Omental fat pad (tissue), 3 donors: ENCODE measurements at regions not wholly inside any gene's neighbourhood (a gene's known extent, or its start where the extent isn't known, plus 50 kb on each side); places are given as distances from the start of the nearest gene placed in this dataset.

ENCODE experiments used
- ATAC-seq: fragments of 150-250 bp; one replicate; pipeline ENCODE4 v1.9.1; 2016; ENCODE audit warnings: mild to moderate bottlenecking, moderate library complexity; ENCODE audit not compliant: low FRiP score
- DNase-seq: peaks from one replicate; pipeline ENCODE4 v3.0.0-alpha.2; 2019; ENCODE audit warnings: low spot score
- TF ChIP-seq, protein P1 (sequence below), 3 donors: fragments of 450-650 bp; IDR thresholded peaks; one replicate each; pipeline ENCODE4 v1.5.1; 2016 to 2017; ENCODE audit warnings: antibody characterized with exemption in 3 of 3, mild to moderate bottlenecking in 3 of 3, moderate library complexity in 2 of 3

DNA sequence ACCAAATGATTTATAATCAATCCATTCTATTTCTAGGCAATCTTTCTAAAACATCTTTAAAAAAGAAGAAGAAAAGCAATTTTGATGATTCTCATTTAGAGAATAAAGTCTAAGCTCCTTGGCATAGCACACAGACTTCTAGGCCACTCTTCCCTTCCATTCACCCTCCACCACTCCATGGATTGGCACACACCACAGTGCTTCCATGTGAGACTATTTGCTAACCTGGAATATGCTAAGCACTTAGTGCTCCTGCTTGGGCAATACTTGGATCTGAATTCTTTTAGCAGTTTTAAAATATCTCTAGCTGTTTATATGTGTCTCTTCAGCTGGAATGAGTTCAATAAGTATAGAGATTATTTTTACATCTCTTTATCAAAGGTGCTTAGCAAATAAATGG is 177.6 kb upstream of the FBXL7 start:
- TF ChIP-seq, protein P1, sequence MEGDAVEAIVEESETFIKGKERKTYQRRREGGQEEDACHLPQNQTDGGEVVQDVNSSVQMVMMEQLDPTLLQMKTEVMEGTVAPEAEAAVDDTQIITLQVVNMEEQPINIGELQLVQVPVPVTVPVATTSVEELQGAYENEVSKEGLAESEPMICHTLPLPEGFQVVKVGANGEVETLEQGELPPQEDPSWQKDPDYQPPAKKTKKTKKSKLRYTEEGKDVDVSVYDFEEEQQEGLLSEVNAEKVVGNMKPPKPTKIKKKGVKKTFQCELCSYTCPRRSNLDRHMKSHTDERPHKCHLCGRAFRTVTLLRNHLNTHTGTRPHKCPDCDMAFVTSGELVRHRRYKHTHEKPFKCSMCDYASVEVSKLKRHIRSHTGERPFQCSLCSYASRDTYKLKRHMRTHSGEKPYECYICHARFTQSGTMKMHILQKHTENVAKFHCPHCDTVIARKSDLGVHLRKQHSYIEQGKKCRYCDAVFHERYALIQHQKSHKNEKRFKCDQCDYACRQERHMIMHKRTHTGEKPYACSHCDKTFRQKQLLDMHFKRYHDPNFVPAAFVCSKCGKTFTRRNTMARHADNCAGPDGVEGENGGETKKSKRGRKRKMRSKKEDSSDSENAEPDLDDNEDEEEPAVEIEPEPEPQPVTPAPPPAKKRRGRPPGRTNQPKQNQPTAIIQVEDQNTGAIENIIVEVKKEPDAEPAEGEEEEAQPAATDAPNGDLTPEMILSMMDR (IDR thresholded peaks at IDR 0.05), result no peak
- no peak for DNase-seq
- no peak for ATAC-seq

DNA sequence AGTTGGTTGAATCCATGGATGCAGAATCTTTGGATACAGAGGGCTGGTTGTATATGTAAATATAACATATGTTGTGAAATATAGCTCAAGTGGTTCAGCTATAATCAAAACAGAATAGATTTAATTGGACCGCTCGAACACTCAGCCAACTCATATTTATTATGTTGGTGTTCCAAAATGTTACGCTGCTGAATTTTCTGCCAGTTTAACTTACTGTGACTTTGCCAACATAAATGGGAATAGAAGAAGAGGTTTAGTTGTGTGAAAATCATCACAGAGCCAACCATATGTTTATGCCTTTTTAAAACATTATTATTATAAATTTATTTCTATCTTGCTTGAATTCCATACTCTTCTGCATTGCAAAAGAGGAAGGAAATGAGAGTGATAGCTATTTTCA is 178.2 kb upstream of the FBXL7 start:
- TF ChIP-seq, protein P1 (IDR thresholded peaks at IDR 0.05), result no peak
- DNase-seq (no peak), ATAC-seq (no peak)

DNA sequence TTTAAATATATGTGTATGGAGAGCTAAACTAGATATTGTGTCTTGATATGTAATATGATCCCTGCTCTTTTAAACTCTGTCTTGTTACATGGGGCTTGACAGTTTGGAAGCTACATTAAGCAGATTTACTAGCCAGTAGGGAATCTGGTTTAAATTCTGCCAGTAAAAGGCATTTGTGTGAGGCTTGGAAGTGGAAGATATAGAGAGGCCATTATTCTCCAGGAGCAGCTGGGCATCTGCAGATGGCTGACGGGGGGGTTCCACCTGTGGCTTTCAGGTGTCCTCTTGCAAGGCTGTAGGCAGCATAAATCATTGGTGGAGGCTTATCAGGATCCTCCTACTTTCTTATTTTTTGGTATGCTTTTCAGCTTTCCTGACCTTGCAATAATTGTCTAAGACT is 179.1 kb upstream of the FBXL7 start:
- DNase-seq, result no peak
- ATAC-seq, result no peak
- TF ChIP-seq, protein P1 (IDR thresholded peaks at IDR 0.05), result no peak

DNA sequence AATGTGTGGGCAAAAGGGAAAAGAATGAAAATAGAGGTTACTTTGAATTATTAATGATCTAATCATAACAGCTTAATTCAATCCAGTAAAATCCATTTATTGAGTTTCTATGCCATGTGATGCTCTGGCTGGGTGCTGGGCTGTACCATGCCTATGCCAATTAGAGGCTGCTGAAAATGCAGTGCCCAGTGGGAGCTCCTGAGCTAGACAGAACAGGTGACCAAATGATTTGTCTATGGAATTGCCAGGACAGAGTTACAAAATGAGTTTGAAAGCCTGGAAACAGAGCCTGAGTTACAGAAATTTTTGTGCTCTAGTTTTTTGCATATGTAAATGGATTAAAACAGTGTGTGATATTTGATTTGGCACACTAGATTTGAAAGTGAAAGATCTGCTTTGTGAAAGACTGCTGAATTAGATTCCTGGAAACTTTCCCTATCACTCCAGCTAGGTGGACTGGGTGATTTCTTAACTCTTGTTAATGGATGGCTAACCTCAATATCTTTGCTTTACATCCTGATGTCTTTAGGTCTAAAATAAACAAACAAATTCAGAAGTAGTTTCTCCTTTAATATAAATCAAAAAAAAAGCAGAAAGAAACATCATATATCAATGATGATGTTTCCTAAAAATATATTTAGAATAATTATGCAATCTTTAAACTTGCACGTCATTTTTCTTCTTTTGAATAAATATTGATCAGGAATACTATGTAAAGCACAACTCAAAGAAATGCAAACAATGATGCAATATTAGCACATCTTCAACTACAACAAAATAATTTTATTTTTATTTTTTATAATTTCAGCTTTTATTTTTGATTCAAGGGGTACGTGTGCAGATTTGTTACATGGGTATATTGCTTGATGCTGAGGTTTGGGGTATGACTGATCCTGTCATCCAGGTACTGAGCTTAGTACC is 194.8 kb upstream of the FBXL7 start:
- ATAC-seq (no peak), DNase-seq (no peak)
- TF ChIP-seq, protein P1 (IDR thresholded peaks at IDR 0.05), result no peak

DNA sequence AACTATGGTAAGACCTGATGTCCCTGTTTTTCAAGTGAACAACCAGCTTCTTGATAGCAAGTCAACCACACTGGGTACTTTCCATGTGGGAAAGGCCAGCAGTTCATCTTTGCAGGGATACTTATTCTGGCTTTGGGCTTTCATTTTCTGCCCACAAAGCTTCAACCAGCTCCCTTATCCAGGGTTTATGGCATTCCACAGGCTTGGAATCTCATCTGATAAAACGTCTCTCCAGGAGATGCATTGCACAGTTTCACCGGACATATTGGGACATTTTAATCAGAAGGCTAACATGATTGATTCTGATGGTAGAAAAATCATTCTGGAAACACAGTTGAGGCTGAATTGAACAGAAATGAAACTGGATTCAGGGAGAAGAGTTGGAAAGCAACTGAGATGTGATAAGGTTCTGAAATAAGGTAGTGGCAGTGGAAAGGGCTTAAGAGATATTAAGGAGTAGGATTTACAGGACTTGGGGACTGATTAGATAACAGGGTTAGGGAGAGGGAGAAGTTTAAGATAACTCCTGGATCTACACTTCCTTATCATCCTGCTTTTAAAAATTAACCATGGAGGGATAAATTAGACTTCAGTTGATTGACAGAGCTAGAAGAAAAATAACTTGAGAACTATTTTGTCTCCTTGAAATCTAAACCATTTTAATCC is 195.8 kb upstream of the FBXL7 start:
- DNase-seq, result no peak
- TF ChIP-seq, protein P1 (IDR thresholded peaks at IDR 0.05), result no peak
- ATAC-seq, result no peak

DNA sequence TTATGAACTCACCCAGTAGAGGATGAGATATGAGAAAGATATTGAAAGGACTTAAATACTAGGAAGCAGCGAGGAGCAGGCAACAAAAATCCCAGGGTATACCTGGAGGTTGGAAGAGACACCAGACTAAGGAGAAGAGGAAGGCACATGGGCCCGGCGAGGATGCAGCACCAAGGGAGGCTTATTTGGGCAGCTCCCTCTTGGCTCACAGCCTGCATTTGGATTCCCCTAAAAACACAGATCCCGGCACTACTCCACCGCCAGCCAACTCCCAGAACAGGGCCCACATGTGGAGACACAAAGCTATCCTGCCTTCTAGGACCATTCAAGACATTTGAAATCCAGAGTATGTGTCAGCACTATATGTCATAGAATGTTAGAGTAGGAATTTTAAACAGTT is 199.8 kb upstream of the FBXL7 start:
- TF ChIP-seq, protein P1 (IDR thresholded peaks at IDR 0.05), result no peak
- no peak for ATAC-seq
- DNase-seq, result no peak
